Fibroblast of upper back skin (primary cell): ENCODE measurements at regions not wholly inside any gene's neighbourhood (a gene's known extent, or its start where the extent isn't known, plus 50 kb on each side); places are given as distances from the start of the nearest gene placed in this dataset.
A peak's percentile ranks its signal among the peaks of the same experiment; 100 is the strongest.

Experiments
- DNase-seq: peaks from one replicate; pipeline ENCODE4 v3.0.0-alpha.2; 2013

GRCh38 chr2:216918088-216918680 lies 58.3 kb upstream of the TNP1 start:
- peak; percentile 87 for DNase-seq

- DNase-seq = no peak
Measured at GRCh38 chr2:216916956-216917650, 57.2 kb upstream of the TNP1 start.

- DNase-seq = no peak
Measured at GRCh38 chr2:216915557-216916150, 55.8 kb upstream of the TNP1 start.

- no peak for DNase-seq
Measured at GRCh38 chr2:216914491-216914890, 54.6 kb upstream of the TNP1 start.

GRCh38 chr2:216911886-216912285 lies 52.0 kb upstream of the TNP1 start:
- no peak for DNase-seq

- DNase-seq = no peak
Measured at GRCh38 chr2:216911008-216911407, 51.1 kb upstream of the TNP1 start.

GRCh38 chr2:216909541-216910210 lies 49.8 kb upstream of the TNP1 start:
- DNase-seq = no peak
